ENCODE measurements at regions not wholly inside any gene's neighbourhood (a gene's known extent, or its start where the extent isn't known, plus 50 kb on each side); places are given as distances from the start of the nearest gene placed in this dataset.

GRCh38 chr2:45162711-45163110, 153.5 kb upstream of the SIX2 start:
- no peak overlapping the region for H3K4me3 Mint-ChIP-seq
- TF ChIP-seq, protein P1, sequence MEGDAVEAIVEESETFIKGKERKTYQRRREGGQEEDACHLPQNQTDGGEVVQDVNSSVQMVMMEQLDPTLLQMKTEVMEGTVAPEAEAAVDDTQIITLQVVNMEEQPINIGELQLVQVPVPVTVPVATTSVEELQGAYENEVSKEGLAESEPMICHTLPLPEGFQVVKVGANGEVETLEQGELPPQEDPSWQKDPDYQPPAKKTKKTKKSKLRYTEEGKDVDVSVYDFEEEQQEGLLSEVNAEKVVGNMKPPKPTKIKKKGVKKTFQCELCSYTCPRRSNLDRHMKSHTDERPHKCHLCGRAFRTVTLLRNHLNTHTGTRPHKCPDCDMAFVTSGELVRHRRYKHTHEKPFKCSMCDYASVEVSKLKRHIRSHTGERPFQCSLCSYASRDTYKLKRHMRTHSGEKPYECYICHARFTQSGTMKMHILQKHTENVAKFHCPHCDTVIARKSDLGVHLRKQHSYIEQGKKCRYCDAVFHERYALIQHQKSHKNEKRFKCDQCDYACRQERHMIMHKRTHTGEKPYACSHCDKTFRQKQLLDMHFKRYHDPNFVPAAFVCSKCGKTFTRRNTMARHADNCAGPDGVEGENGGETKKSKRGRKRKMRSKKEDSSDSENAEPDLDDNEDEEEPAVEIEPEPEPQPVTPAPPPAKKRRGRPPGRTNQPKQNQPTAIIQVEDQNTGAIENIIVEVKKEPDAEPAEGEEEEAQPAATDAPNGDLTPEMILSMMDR (IDR thresholded peaks at IDR 0.05) = no peak
- H3K27me3 Mint-ChIP-seq = peaks cover 33% of the 10 kb centered on the region
- CTCF ChIA-PET = interaction anchor here (1.1 kb wide), 1 partner anchor 12 kb away, joined by 3 read pairs; no protein-coding TSS in a partner anchor
- no peaks in the 10 kb centered on the region for H3K36me3 Mint-ChIP-seq (ENCODE audit: low read depth)
- POLR2A ChIA-PET = no interaction called here
- no peak for ATAC-seq
- intact Hi-C loops (cut with micrococcal nuclease) = no loop called here
- no peaks in the 10 kb centered on the region for H3K9me3 Mint-ChIP-seq
- DNase-seq = no peak
- H3K27ac Mint-ChIP-seq = no peak overlapping the region
- H3K4me1 Mint-ChIP-seq (ENCODE audit: low read depth) = no peaks in the 10 kb centered on the region

DNA sequence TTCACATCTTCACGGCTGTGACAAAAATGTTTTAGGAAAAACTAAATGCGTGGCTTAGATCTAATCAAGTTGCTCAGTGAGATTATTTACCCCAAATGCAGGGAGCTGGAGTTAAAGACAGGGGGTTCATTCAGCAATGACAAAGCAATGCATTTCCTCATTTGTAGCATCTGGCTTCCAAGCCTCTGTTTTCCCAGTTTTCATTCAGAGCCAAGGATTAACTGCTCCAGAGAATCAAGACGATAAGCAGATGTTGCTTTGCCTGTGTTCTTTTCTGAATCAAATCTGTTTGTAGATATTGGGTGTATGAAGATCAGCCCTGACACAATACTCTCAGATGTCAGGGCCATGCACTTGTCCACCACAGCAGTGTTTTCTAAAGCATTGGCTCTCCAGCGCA, 147.4 kb upstream of the SIX2 start:
- Mint-ChIP-seq H3K27me3 (peaks cover 10% of the 10 kb centered on the region), H3K9me3 (no peaks in the 10 kb centered on the region), H3K4me3 (no peak overlapping the region), H3K27ac (no peak overlapping the region), H3K36me3 (ENCODE audit: low read depth) (no peaks in the 10 kb centered on the region), H3K4me1 (ENCODE audit: low read depth) (no peaks in the 10 kb centered on the region)
- ChIA-PET POLR2A (no interaction called here), CTCF (interaction anchor here (1.0 kb wide), 1 partner anchor 12 kb away, joined by 3 read pairs; no protein-coding TSS in a partner anchor)
- no peak for ATAC-seq
- DNase-seq = no peak
- TF ChIP-seq, protein P1 (IDR thresholded peaks at IDR 0.05) = no peak
- intact Hi-C loops (cut with micrococcal nuclease) = no loop called here

DNA sequence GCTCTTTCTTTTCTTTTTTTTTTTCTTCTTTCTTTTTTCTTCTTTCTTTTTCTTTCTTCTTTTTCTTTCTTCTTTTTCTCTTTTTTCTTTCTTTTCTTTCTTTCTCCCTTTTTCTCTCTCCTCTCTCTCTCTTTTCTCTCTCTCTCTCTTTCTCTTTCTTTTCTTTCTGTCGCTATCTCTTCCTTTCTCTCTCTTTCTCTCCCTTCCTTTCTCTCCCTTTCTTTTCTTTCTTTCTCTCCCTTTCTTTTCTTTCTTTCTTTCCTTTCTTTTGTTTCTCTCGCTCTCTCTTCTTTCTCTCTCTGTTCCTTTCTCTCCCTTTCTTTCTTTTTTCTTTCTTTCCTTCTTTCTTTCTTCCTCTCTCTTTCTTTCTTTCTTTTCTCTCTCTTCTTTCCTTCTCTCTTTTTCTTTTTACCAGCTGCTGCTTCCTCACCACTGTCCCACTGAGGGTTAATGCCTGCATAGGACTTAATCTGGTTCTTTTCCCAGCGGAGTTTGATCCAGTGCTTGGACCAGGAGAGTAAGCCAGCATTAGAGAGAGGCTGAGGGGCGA, 145.4 kb upstream of the SIX2 start:
- Mint-ChIP-seq H3K27ac (no peak overlapping the region), H3K36me3 (ENCODE audit: low read depth) (no peaks in the 10 kb centered on the region), H3K4me3 (no peak overlapping the region), H3K4me1 (ENCODE audit: low read depth) (no peaks in the 10 kb centered on the region), H3K27me3 (peaks cover 9% of the 10 kb centered on the region), H3K9me3 (no peaks in the 10 kb centered on the region)
- intact Hi-C loops (cut with micrococcal nuclease) = no loop called here
- TF ChIP-seq, protein P1 (IDR thresholded peaks at IDR 0.05) = peak; percentile 40
- DNase-seq (no peak), ATAC-seq (no peak)
- ChIA-PET POLR2A (no interaction called here), CTCF (no interaction called here)

DNA sequence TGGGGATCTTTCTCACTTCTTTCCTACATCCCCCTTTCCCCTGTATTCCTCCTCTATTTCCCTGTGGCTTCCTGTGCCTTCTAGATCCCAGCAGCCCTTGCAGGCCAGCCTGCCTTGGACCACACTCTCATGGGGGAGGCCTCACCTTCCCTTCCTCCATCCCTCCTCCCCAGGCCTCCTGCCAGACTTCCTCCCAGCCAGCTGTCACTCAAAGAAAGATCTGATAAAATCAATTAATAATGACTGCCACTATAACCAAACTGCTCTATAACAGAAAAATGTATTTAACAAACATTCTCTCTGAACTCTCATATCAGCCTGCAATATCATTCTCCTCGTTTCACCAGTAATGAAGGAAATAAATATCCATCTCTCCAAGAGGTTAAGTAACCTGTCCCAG, 144.9 kb upstream of the SIX2 start:
- peaks cover 9% of the 10 kb centered on the region for H3K27me3 Mint-ChIP-seq
- H3K27ac Mint-ChIP-seq = no peak overlapping the region
- ChIA-PET CTCF (no interaction called here), POLR2A (no interaction called here)
- intact Hi-C loops (cut with micrococcal nuclease) = no loop called here
- TF ChIP-seq, protein P1 (IDR thresholded peaks at IDR 0.05) = no peak
- no peak for ATAC-seq
- no peaks in the 10 kb centered on the region for H3K9me3 Mint-ChIP-seq
- no peak overlapping the region for H3K4me3 Mint-ChIP-seq
- no peaks in the 10 kb centered on the region for H3K36me3 Mint-ChIP-seq (ENCODE audit: low read depth)
- H3K4me1 Mint-ChIP-seq (ENCODE audit: low read depth) = no peaks in the 10 kb centered on the region
- no peak for DNase-seq

DNA sequence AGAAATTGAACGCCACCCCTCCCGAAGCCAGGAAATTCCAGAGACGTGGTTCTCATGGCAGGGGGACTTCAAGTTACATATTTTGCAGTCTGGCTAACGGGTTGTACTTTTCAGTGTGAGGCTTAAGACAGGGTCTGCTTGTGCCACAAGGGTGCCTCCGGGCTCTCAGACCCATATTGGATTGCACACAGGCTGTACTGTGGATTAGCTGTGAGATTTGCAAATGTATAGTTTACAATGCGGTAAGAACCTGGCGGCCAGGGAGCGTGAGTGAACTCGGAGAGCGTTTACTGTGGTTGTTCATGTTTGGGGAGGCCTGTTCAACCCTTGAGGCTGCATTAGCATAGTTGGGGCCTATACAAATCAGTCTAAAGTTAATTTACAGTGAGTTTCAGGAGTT, 143.9 kb upstream of the SIX2 start:
- no peaks in the 10 kb centered on the region for H3K36me3 Mint-ChIP-seq (ENCODE audit: low read depth)
- H3K27me3 Mint-ChIP-seq = peaks cover 7% of the 10 kb centered on the region
- DNase-seq (no peak), ATAC-seq (no peak)
- no peaks in the 10 kb centered on the region for H3K9me3 Mint-ChIP-seq
- intact Hi-C loops (cut with micrococcal nuclease) = no loop called here
- no peak overlapping the region for H3K4me3 Mint-ChIP-seq
- H3K4me1 Mint-ChIP-seq (ENCODE audit: low read depth) = no peaks in the 10 kb centered on the region
- TF ChIP-seq, protein P1 (IDR thresholded peaks at IDR 0.05) = no peak
- CTCF ChIA-PET = no interaction called here
- no peak overlapping the region for H3K27ac Mint-ChIP-seq
- POLR2A ChIA-PET = no interaction called here
